Pancreas (tissue), 10 donors: ENCODE measurements at regions not wholly inside any gene's neighbourhood (a gene's known extent, or its start where the extent isn't known, plus 50 kb on each side); places are given as distances from the start of the nearest gene placed in this dataset.

Source experiments
- ATAC-seq, 4 donors: fragments of 200-7000 bp; cut with Tn5 transposase; one replicate each; pipeline versions ENCODE4 v1.8.0 to v1.9.1; 2020; ENCODE audit warnings: mild to moderate bottlenecking in 4 of 4, moderate library complexity in 4 of 4
- DNase-seq, 6 donors: peaks; one replicate each; pipeline ENCODE4 v3.0.0-alpha.2; 2020
- FAIRE-seq: peaks from 2 replicates; lab custom pipeline; 2012; peaks lifted over from hg19 to GRCh38; lab: Jason Lieb, UNC
- H3K27ac ChIP-seq, 4 donors: fragments of 200-600 bp; sonication (generic); 1 replicate in 3 of 4; 2 replicates in 1 of 4; pipeline versions ENCODE4 v1.5.0 to v1.8.0; 2020
- H3K27me3 ChIP-seq, 4 donors: fragments of 200-600 bp; one replicate each; pipeline ENCODE4 v1.8.0; 2021
- H3K36me3 ChIP-seq, 3 donors: fragments of 200-600 bp; sonication (generic) in 1 of 3; one replicate each; pipeline versions ENCODE4 v1.5.0 to v1.8.0; 2020 to 2021
- H3K4me1 ChIP-seq, 3 donors: fragments of 200-600 bp; one replicate each; pipeline ENCODE4 v1.8.0; 2021
- H3K4me3 ChIP-seq, 4 donors: fragments of 200-600 bp; sonication (generic) in 2 of 4; one replicate each; pipeline versions ENCODE4 v1.5.0 to v1.8.0; 2020 to 2021
- H3K9me3 ChIP-seq, 4 donors: fragments of 200-600 bp; one replicate each; pipeline ENCODE4 v1.8.0; 2021
- CTCF ChIP-seq, 4 donors: fragments of 200-600 bp; sonication (generic) in 3 of 4; IDR thresholded peaks; one replicate each; pipeline versions ENCODE4 v1.5.0 to v1.8.0; 2021; ENCODE audit warnings: antibody characterized with exemption in 4 of 4
- WGBS, 2 donors: extraction: QIAGEN DNeasy Blood & Tissue Kit; methylation state at CpG; one replicate each; pipeline ENCODE4 v1.1.7; 2013; 5-methylcytosine and 5-hydroxymethylcytosine counted together
- intact Hi-C, 3 donors: fragments of 100-400 bp; cut with DNase I; formaldehyde crosslinking; loops; one replicate each; pipeline versions ENCODE4 v1.11.1 to v1.14.2; 2022
- donor health status: healthy with polysubstance abuse.
- donor health status: DM: no; HTN: no; CAD: no; lungs with moderate emphysema.
- donor health status: DM: no; HTN: no; CAD: no.
- donor health status: control.
- donor health status: control.
- donor health status: Bipolar disorder and iron deficiency.
- donor health status: DM: yes; HTN: yes; CAD: no.
- donor health status: DM: no; HTN: no; CAD: no.
- donor health status: DM: no; HTN: no; CAD: no.
- donor health status: DM: yes; HTN: yes; CAD: no.

GRCh38 chr10:44157574-44157973, 227.3 kb downstream of the CXCL12 start:
- Histone ChIP-seq H3K36me3 (no peaks in the 10 kb centered on the region), H3K4me3 (no peak overlapping the region), H3K27ac (no peak overlapping the region), H3K27me3 (no peaks in the 10 kb centered on the region), H3K9me3 (no peaks in the 10 kb centered on the region), H3K4me1 (no peaks in the 10 kb centered on the region)
- TF ChIP-seq CTCF (IDR thresholded peaks at IDR 0.05): no peak
- no peak for DNase-seq
- FAIRE-seq: no peak
- no peak for ATAC-seq
- WGBS, 2 donors: 97 to 98% methylated on average over 1 of the region's 1 CpG
- intact Hi-C loops: no loop called here

- DNase-seq (no peak), FAIRE-seq (no peak), ATAC-seq (no peak)
- Histone ChIP-seq H3K27ac (no peak overlapping the region), H3K27me3 (no peaks in the 10 kb centered on the region), H3K36me3 (no peaks in the 10 kb centered on the region), H3K4me3 (no peak overlapping the region), H3K4me1 (no peaks in the 10 kb centered on the region), H3K9me3 (no peaks in the 10 kb centered on the region)
- 61 to 65% methylated on average over 2 of the region's 2 CpGs for WGBS, 2 donors
- TF ChIP-seq CTCF (IDR thresholded peaks at IDR 0.05): no peak
- intact Hi-C loops: no loop called here
Measured at GRCh38 chr10:44154956-44155355, 229.9 kb downstream of the CXCL12 start.

GRCh38 chr10:44153918-44154670, 230.8 kb downstream of the CXCL12 start:
- no peaks in the 10 kb centered on the region for H3K36me3 ChIP-seq
- H3K4me3 ChIP-seq: no peak overlapping the region
- no peaks in the 10 kb centered on the region for H3K9me3 ChIP-seq
- DNase-seq: no peak
- ATAC-seq: no peak
- H3K27ac ChIP-seq: no peak overlapping the region
- H3K4me1 ChIP-seq: no peaks in the 10 kb centered on the region
- FAIRE-seq: no peak
- H3K27me3 ChIP-seq: no peaks in the 10 kb centered on the region
- intact Hi-C loops: no loop called here
- 69 to 85% methylated on average over 5 of the region's 5 CpGs for WGBS, 2 donors
- no peak for TF ChIP-seq CTCF (IDR thresholded peaks at IDR 0.05)

- intact Hi-C loops: no loop called here
- DNase-seq: no peak
- H3K4me1 ChIP-seq: no peaks in the 10 kb centered on the region
- no peaks in the 10 kb centered on the region for H3K9me3 ChIP-seq
- no peak for FAIRE-seq
- no peak overlapping the region for H3K4me3 ChIP-seq
- H3K36me3 ChIP-seq: no peaks in the 10 kb centered on the region
- H3K27me3 ChIP-seq: no peaks in the 10 kb centered on the region
- TF ChIP-seq CTCF (IDR thresholded peaks at IDR 0.05): no peak
- ATAC-seq: peak in 1 of 4 donors; percentile 42
- H3K27ac ChIP-seq: no peak overlapping the region
Measured at GRCh38 chr10:44143556-44143955, 241.3 kb downstream of the CXCL12 start.
